ENCODE measurements at regions not wholly inside any gene's neighbourhood (a gene's known extent, or its start where the extent isn't known, plus 50 kb on each side); places are given as distances from the start of the nearest gene placed in this dataset.

DNA sequence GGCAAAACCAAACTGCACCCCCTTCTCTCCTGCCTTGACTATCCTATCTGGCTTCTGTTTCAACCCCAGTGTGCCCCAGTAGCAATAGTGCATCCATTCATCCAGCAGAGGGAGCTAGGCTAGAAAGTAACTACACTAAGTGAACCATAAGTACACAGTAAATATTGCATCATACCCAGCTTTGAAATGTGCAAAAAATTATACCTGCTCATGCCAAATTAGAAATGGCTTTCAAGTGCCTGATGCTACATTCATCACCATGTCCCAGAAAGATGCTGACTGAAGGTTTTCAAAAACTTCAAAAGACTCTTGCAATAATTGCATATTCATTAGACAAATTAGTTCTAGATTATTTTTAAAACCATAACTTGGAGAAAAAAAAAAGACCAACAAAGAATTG, 153.5 kb downstream of the PRELID2 start:
- TF ChIP-seq, protein P1, sequence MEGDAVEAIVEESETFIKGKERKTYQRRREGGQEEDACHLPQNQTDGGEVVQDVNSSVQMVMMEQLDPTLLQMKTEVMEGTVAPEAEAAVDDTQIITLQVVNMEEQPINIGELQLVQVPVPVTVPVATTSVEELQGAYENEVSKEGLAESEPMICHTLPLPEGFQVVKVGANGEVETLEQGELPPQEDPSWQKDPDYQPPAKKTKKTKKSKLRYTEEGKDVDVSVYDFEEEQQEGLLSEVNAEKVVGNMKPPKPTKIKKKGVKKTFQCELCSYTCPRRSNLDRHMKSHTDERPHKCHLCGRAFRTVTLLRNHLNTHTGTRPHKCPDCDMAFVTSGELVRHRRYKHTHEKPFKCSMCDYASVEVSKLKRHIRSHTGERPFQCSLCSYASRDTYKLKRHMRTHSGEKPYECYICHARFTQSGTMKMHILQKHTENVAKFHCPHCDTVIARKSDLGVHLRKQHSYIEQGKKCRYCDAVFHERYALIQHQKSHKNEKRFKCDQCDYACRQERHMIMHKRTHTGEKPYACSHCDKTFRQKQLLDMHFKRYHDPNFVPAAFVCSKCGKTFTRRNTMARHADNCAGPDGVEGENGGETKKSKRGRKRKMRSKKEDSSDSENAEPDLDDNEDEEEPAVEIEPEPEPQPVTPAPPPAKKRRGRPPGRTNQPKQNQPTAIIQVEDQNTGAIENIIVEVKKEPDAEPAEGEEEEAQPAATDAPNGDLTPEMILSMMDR (IDR thresholded peaks at IDR 0.05; ENCODE audit: low read length): peak; percentile 82
- no peak for TF ChIP-seq EZH2 (IDR thresholded peaks at IDR 0.05; ENCODE audit: borderline replicate concordance, low read length)

Measured in OCI-LY1 (cell line).